Activated naive CD4-positive, alpha-beta T cell treated with anti-CD3 and anti-CD28 coated beads, Interleukin-2, amount 10 ng/mL, durations not matched to agents 7 days and 5 days (primary cell): ENCODE measurements at regions not wholly inside any gene's neighbourhood (a gene's known extent, or its start where the extent isn't known, plus 50 kb on each side); places are given as distances from the start of the nearest gene placed in this dataset.

Experiments used
- CTCF ChIA-PET: fragments of 350-600 bp; sonication (Branson Sonifier 250); formaldehyde crosslinking; loops from one replicate; lab custom pipeline; 2021; ENCODE audit warnings: antibody characterized with exemption; lab: Charles Lee
- DNase-seq: peaks from one replicate; pipeline ENCODE4 v3.0.0-alpha.2; 2020
- H3K27ac Mint-ChIP-seq: one replicate; pipeline ENCODE4 v1.8.0; 2021; ENCODE audit warnings: mild to moderate bottlenecking, moderate library complexity, mixed read lengths
- H3K27me3 Mint-ChIP-seq: one replicate; pipeline ENCODE4 v1.8.0; 2021; ENCODE audit warnings: mild to moderate bottlenecking, mixed read lengths
- H3K36me3 Mint-ChIP-seq: one replicate; pipeline ENCODE4 v1.8.0; 2021; ENCODE audit warnings: mixed read lengths
- H3K4me1 Mint-ChIP-seq: one replicate; pipeline ENCODE4 v1.8.0; 2021; ENCODE audit warnings: mixed read lengths
- H3K4me3 Mint-ChIP-seq: one replicate; pipeline ENCODE4 v1.8.0; 2021; ENCODE audit warnings: mild to moderate bottlenecking, moderate library complexity, mixed read lengths
- H3K9me3 Mint-ChIP-seq: one replicate; pipeline ENCODE4 v1.8.0; 2021; ENCODE audit warnings: mixed read lengths

GRCh38 chr5:40367255-40367654 is 312.5 kb upstream of the PTGER4 start:
- no peaks in the 10 kb centered on the region for H3K27me3 Mint-ChIP-seq
- CTCF ChIA-PET = interaction anchor here (1.1 kb wide), 1 partner anchor 12 kb away, joined by 4 read pairs; no protein-coding TSS in a partner anchor
- H3K4me1 Mint-ChIP-seq = no peaks in the 10 kb centered on the region
- H3K9me3 Mint-ChIP-seq = peaks cover 19% of the 10 kb centered on the region
- no peak overlapping the region for H3K27ac Mint-ChIP-seq
- no peak for DNase-seq
- H3K4me3 Mint-ChIP-seq = no peak overlapping the region
- H3K36me3 Mint-ChIP-seq = peaks cover 15% of the 10 kb centered on the region

DNA sequence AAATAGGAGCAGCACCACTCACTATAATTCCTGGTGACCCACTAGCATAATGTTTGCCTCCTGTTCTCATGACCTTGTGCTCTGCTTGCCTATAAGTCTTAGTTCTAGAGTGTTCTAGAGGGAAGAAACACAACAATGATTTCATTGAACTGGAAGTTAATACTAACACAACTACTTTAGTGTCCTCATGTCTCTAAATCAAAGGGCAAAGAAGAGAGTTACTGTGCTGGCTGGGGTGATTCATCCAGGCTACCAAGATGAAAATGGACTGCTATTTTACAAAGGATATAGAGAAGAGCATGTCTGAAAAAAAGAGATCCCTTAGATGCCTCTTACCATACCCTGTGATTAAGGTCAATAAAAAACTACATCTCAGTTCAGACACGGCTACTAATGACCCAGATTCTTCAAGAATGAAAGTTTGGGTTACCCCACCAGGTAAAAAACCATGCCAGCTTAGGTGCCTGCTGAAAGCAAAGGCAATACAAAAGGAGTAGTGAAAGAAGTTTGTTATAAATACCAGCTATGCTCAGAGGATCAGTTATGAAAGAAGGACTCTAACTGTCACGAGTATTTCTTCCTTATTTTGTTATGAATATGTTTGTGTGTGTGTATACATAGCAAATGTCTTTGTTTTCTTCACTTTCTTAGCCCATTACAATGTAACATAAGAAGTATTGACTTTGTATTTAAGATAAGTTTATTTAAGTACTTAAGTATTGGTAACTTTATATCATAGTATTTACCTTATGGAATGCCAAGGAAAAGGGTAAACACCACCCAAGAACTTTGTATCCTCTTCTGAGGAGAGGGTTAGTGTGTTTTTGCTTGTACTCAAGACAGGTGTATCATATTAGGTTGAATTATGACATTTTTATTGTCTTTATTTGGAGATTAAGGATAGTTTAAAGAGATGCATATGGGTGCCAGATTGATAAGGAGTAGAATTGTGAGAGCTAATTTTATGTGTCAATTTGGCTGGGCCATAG is 314.1 kb upstream of the PTGER4 start:
- no peaks in the 10 kb centered on the region for H3K4me1 Mint-ChIP-seq
- no peak overlapping the region for H3K27ac Mint-ChIP-seq
- H3K36me3 Mint-ChIP-seq = peaks cover 10% of the 10 kb centered on the region
- CTCF ChIA-PET = interaction anchor here (0.6 kb wide), 1 partner anchor 185 kb away, joined by 3 read pairs; no protein-coding TSS in a partner anchor
- H3K9me3 Mint-ChIP-seq = peaks cover 16% of the 10 kb centered on the region
- H3K27me3 Mint-ChIP-seq = no peaks in the 10 kb centered on the region
- no peak for DNase-seq
- no peak overlapping the region for H3K4me3 Mint-ChIP-seq

DNA sequence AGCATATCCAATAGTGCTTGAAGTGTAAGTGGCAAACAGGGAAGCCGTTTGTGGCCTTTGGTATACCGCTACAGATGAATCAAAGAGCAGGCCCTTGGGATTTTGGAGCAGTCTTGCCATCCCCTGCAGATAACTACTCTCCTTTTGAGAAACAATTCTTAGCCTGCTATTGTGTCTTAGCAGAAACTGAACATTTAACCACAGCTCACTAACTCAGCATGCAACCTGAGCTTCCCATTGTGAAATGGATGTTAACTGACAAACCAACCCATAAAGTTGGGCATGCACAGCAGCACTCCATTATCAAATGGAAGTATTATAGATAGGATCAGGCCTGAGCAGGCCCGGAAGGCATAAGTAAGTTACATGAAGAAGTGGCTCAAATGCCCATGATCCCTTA is 315.3 kb upstream of the PTGER4 start:
- CTCF ChIA-PET = no interaction called here
- no peak for DNase-seq
- no peak overlapping the region for H3K4me3 Mint-ChIP-seq
- H3K27me3 Mint-ChIP-seq = no peaks in the 10 kb centered on the region
- peaks cover 6% of the 10 kb centered on the region for H3K36me3 Mint-ChIP-seq
- no peaks in the 10 kb centered on the region for H3K4me1 Mint-ChIP-seq
- H3K27ac Mint-ChIP-seq = no peak overlapping the region
- H3K9me3 Mint-ChIP-seq = peaks cover 9% of the 10 kb centered on the region

GRCh38 chr5:40361378-40361777 is 318.3 kb upstream of the PTGER4 start:
- H3K27me3 Mint-ChIP-seq = no peaks in the 10 kb centered on the region
- H3K4me3 Mint-ChIP-seq = no peak overlapping the region
- CTCF ChIA-PET = interaction anchor here (0.7 kb wide), 1 partner anchor 31 kb away, joined by 3 read pairs; no protein-coding TSS in a partner anchor
- peaks cover 9% of the 10 kb centered on the region for H3K9me3 Mint-ChIP-seq
- peaks cover 6% of the 10 kb centered on the region for H3K36me3 Mint-ChIP-seq
- DNase-seq = no peak
- H3K27ac Mint-ChIP-seq = no peak overlapping the region
- H3K4me1 Mint-ChIP-seq = no peaks in the 10 kb centered on the region

DNA sequence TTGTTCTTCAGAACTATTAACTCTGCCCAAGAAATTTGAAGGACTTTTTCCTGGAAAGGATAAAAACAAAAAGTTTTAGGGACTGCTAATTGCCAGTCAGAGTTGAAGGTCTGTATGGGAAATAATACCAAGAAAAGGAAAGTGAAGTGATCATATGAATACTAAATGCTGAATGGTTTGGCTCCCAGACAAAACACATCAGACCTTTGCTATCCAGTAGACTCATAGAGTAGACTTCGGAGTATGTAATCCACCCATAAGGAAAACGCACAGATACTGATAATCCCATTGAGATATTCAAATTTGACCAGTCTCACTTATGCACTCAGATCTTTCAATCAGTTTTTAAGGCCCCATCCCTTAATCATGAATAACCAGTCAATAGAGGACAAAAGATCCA is 319.0 kb upstream of the PTGER4 start:
- Mint-ChIP-seq H3K4me1 (no peaks in the 10 kb centered on the region), H3K9me3 (peaks cover 9% of the 10 kb centered on the region), H3K4me3 (no peak overlapping the region), H3K36me3 (peaks cover 6% of the 10 kb centered on the region), H3K27me3 (no peaks in the 10 kb centered on the region), H3K27ac (no peak overlapping the region)
- no peak for DNase-seq
- CTCF ChIA-PET = no interaction called here

GRCh38 chr5:40359832-40360231 is 319.9 kb upstream of the PTGER4 start:
- no peak overlapping the region for H3K4me3 Mint-ChIP-seq
- no peaks in the 10 kb centered on the region for H3K27me3 Mint-ChIP-seq
- CTCF ChIA-PET = no interaction called here
- no peak overlapping the region for H3K27ac Mint-ChIP-seq
- DNase-seq = no peak
- peaks cover 6% of the 10 kb centered on the region for H3K36me3 Mint-ChIP-seq
- no peaks in the 10 kb centered on the region for H3K4me1 Mint-ChIP-seq
- peaks cover 9% of the 10 kb centered on the region for H3K9me3 Mint-ChIP-seq

GRCh38 chr5:40359093-40359492 is 320.6 kb upstream of the PTGER4 start:
- H3K9me3 Mint-ChIP-seq = peaks cover 8% of the 10 kb centered on the region
- no peaks in the 10 kb centered on the region for H3K27me3 Mint-ChIP-seq
- CTCF ChIA-PET = no interaction called here

DNA sequence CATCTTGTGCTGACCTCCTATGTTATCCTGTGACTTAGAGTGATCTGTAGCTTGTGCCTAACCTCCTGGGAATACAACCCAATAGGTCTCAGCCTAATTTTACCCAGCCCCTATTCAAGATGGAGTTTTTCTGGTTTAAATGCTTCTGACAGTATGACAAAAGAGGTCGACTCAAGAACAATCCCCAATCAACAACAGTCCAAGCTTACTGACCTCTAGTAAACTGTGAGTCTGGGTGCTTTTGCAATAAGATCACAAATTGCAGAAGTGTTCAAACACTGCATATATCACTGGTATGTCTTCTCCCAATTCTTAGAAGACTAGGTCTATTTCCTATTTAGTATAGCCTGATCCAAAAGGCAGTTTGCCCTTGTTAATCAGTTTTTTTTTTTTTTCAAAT is 323.5 kb upstream of the PTGER4 start:
- CTCF ChIA-PET = no interaction called here
- Mint-ChIP-seq H3K27me3 (no peaks in the 10 kb centered on the region), H3K4me1 (no peaks in the 10 kb centered on the region), H3K4me3 (no peak overlapping the region), H3K27ac (no peak overlapping the region), H3K9me3 (peaks cover 1% of the 10 kb centered on the region), H3K36me3 (no peaks in the 10 kb centered on the region)
- no peak for DNase-seq

More at GRCh38 chr5:40359093-40359492, 320.6 kb upstream of the PTGER4 start:
- no peaks in the 10 kb centered on the region for H3K4me1 Mint-ChIP-seq
- DNase-seq = no peak
- peaks cover 5% of the 10 kb centered on the region for H3K36me3 Mint-ChIP-seq
- no peak overlapping the region for H3K4me3 Mint-ChIP-seq
- H3K27ac Mint-ChIP-seq = no peak overlapping the region

DNA sequence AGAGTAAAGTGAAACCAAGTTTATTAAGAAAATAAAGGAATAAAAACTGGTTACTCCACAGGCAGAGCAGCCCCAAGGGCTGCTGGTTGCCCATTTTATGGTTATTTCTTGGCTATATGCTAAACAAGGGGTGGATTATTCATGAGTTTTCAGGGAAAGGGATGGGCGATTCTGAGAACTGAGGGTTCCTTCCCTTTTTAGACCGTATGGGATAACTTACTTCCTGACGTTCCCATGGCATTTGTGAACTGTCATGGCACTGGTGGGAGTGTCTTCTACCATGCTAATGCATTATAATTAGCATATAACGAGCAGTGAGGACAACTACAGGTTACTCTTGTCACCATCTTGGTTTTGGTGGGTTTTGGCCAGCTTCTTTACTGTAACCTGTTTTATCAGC is 323.9 kb upstream of the PTGER4 start:
- Mint-ChIP-seq H3K27me3 (no peaks in the 10 kb centered on the region), H3K36me3 (no peaks in the 10 kb centered on the region), H3K27ac (no peak overlapping the region), H3K9me3 (peaks cover 1% of the 10 kb centered on the region), H3K4me3 (no peak overlapping the region), H3K4me1 (no peaks in the 10 kb centered on the region)
- no peak for DNase-seq
- CTCF ChIA-PET = no interaction called here

- no peaks in the 10 kb centered on the region for H3K4me1 Mint-ChIP-seq
- H3K27me3 Mint-ChIP-seq = no peaks in the 10 kb centered on the region
- H3K9me3 Mint-ChIP-seq = peaks cover 6% of the 10 kb centered on the region
- H3K36me3 Mint-ChIP-seq = peaks cover 3% of the 10 kb centered on the region
- no peak overlapping the region for H3K4me3 Mint-ChIP-seq
- no peak overlapping the region for H3K27ac Mint-ChIP-seq
- CTCF ChIA-PET = interaction anchor here (1.1 kb wide), 1 partner anchor 13 kb away, joined by 4 read pairs; no protein-coding TSS in a partner anchor
- no peak for DNase-seq
Observed at GRCh38 chr5:40355181-40355580, 324.5 kb upstream of the PTGER4 start.

DNA sequence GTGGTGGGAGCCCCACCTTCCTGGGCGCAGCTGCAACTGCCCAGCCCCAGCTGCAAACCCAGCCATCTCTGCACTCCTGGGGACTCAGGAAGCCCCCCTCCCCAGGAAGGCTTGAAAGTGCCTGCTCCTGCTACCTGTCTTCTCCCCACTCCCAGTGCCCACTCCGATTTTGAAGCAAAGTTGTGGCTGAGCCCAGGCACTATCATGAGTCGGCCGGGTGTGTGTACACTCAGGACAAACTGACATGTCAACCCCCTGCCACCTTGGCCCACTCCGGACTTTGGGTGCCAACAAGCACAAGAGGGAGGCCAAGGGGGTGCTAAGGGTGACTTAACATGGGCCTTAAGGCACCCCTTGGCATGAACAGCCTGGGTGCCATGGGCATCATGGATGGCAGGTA is 325.5 kb upstream of the PTGER4 start:
- peaks cover 15% of the 10 kb centered on the region for H3K9me3 Mint-ChIP-seq
- no peak overlapping the region for H3K27ac Mint-ChIP-seq
- no peaks in the 10 kb centered on the region for H3K4me1 Mint-ChIP-seq
- no peaks in the 10 kb centered on the region for H3K27me3 Mint-ChIP-seq
- peaks cover 11% of the 10 kb centered on the region for H3K36me3 Mint-ChIP-seq
- CTCF ChIA-PET = interaction anchor here (1.1 kb wide), 1 partner anchor 14 kb away, joined by 4 read pairs; no protein-coding TSS in a partner anchor
- DNase-seq = no peak
- no peak overlapping the region for H3K4me3 Mint-ChIP-seq

DNA sequence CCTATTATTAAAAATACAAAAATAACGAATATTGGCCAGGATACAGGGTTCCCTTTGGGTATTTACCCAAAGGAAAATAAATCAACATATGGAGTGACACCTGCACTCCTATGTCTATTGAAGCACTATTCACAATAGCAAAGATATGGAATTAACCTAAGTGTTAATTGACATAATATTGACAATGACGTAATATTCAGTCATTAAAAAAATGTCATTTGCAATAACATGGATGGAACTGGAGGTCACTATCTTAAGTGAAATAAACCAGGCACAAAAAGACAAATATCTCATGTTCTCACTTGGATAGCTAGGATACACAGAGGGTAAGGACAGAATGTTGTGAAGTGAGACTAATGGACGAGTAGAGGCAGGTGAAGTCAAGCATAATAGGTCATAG is 326.3 kb upstream of the PTGER4 start:
- Mint-ChIP-seq H3K4me1 (no peaks in the 10 kb centered on the region), H3K27ac (no peak overlapping the region), H3K4me3 (no peak overlapping the region), H3K9me3 (peaks cover 20% of the 10 kb centered on the region), H3K27me3 (no peaks in the 10 kb centered on the region), H3K36me3 (peaks cover 12% of the 10 kb centered on the region)
- CTCF ChIA-PET = no interaction called here
- no peak for DNase-seq

GRCh38 chr5:40347981-40348725 is 331.6 kb upstream of the PTGER4 start:
- CTCF ChIA-PET = no interaction called here
- no peak for DNase-seq

GRCh38 chr5:40346901-40347300 is 332.8 kb upstream of the PTGER4 start:
- CTCF ChIA-PET = no interaction called here
- DNase-seq = no peak
- H3K27ac Mint-ChIP-seq = no peak overlapping the region
- H3K9me3 Mint-ChIP-seq = peaks cover 25% of the 10 kb centered on the region
- H3K27me3 Mint-ChIP-seq = no peaks in the 10 kb centered on the region
- no peak overlapping the region for H3K4me3 Mint-ChIP-seq
- peaks cover 12% of the 10 kb centered on the region for H3K36me3 Mint-ChIP-seq
- no peaks in the 10 kb centered on the region for H3K4me1 Mint-ChIP-seq

More at GRCh38 chr5:40347981-40348725, 331.6 kb upstream of the PTGER4 start:
- Mint-ChIP-seq H3K27ac (no peak overlapping the region), H3K4me1 (no peaks in the 10 kb centered on the region), H3K27me3 (no peaks in the 10 kb centered on the region), H3K9me3 (peaks cover 26% of the 10 kb centered on the region), H3K4me3 (no peak overlapping the region), H3K36me3 (peaks cover 12% of the 10 kb centered on the region)
